ENCODE measurements at regions not wholly inside any gene's neighbourhood (a gene's known extent, or its start where the extent isn't known, plus 50 kb on each side); places are given as distances from the start of the nearest gene placed in this dataset.

- H3K27me3 ChIP-seq (replicated peaks in 1 of 2; ENCODE audit: control insufficient read depth in 2 of 2, insufficient read depth in 2 of 2, low read length in 1 of 2), result no peaks in the 10 kb centered on the region
- SMC1A ChIA-PET (ENCODE audit: uncharacterized antibody, unreplicated experiment), result interaction anchor here (0.6 kb wide), 1 partner anchor 24 kb away, joined by 3 read pairs; no protein-coding TSS in a partner anchor
- DNase-seq (ENCODE audit: low read depth, low spot score), result no peak
- intact Hi-C loops (cut with micrococcal nuclease; ENCODE audit: unreplicated experiment) (no loop called here), in situ Hi-C loops (cut with MboI) (no loop called here)
- no peaks in the 10 kb centered on the region for H3K79me2 ChIP-seq (ENCODE audit: control insufficient read depth, insufficient read depth, low read length)
- no peaks in the 10 kb centered on the region for H3K36me3 ChIP-seq (ENCODE audit: control insufficient read depth in 2 of 2, insufficient read depth in 2 of 2, low read length in 1 of 2)
- H4K20me1 ChIP-seq (ENCODE audit: control insufficient read depth, insufficient read depth), result no peaks in the 10 kb centered on the region
- H3K9ac ChIP-seq (ENCODE audit: control insufficient read depth, insufficient read depth, low read length), result no peak overlapping the region
- no peak overlapping the region for H3K27ac ChIP-seq (ENCODE audit: control insufficient read depth, insufficient read depth)
- no peak overlapping the region for H3K4me2 ChIP-seq (ENCODE audit: control insufficient read depth, insufficient read depth)
- no TSS peak for BruUV-seq (replicated peaks)
- RAD21 ChIA-PET (ENCODE audit: unreplicated experiment), result no interaction called here
- TF ChIP-seq STAT1 (conservative IDR thresholded peaks at IDR 0.05), result no peak
- CTCF ChIA-PET, result no interaction called here
- H2AFZ ChIP-seq (ENCODE audit: control insufficient read depth, low read depth, low read length), result no peak overlapping the region
- no peak for FAIRE-seq
- H3K4me1 ChIP-seq (ENCODE audit: control insufficient read depth, insufficient read depth, low read length), result no peaks in the 10 kb centered on the region
- ATAC-seq, result no peak
- POLR2A ChIA-PET, result no interaction called here
- H3K4me3 ChIP-seq, result no peak overlapping the region
- no peaks in the 10 kb centered on the region for H3K9me3 ChIP-seq (replicated peaks; ENCODE audit: control insufficient read depth, insufficient read depth, low read length)
These were observed 142.9 kb upstream of the BANK1 start for GRCh38 chr4:101647710-101648034.

GRCh38 chr4:101644516-101644915 lies 146.0 kb upstream of the BANK1 start:
- no peak overlapping the region for H3K9ac ChIP-seq (ENCODE audit: control insufficient read depth, insufficient read depth, low read length)
- intact Hi-C loops (cut with micrococcal nuclease; ENCODE audit: unreplicated experiment) (no loop called here), in situ Hi-C loops (cut with MboI) (no loop called here)
- H3K4me2 ChIP-seq (ENCODE audit: control insufficient read depth, insufficient read depth), result no peak overlapping the region
- no peak for TF ChIP-seq PAX5 (IDR thresholded peaks at IDR 0.05; ENCODE audit: borderline replicate concordance, low read depth, low read length)
- TF ChIP-seq ZBTB40 (IDR thresholded peaks at IDR 0.05; ENCODE audit: borderline replicate concordance), result no peak
- TF ChIP-seq PAX8 (IDR thresholded peaks at IDR 0.05), result no peak
- TF ChIP-seq MEF2A (IDR thresholded peaks at IDR 0.05; ENCODE audit: insufficient read depth, low read depth, low read length), result no peak
- TF ChIP-seq YBX1 (IDR thresholded peaks at IDR 0.05), result no peak
- TF ChIP-seq IKZF2 (IDR thresholded peaks at IDR 0.05), result no peak
- no peak for TF ChIP-seq MYB (IDR thresholded peaks at IDR 0.05; ENCODE audit: borderline replicate concordance, low read depth, low read length)
- no peak for TF ChIP-seq POU2F2 (IDR thresholded peaks at IDR 0.05; ENCODE audit: borderline replicate concordance, low read depth, low read length)
- TF ChIP-seq ATF7 (IDR thresholded peaks at IDR 0.05; ENCODE audit: low read depth), result no peak
- H4K20me1 ChIP-seq (ENCODE audit: control insufficient read depth, insufficient read depth), result no peaks in the 10 kb centered on the region
- ATAC-seq (no peak), FAIRE-seq (no peak), DNase-seq (ENCODE audit: low read depth, low spot score) (no peak)
- WGBS (ENCODE audit: insufficient coverage, insufficient replicate concordance, low lambda C conversion rate, missing lambda C conversion rate), result 27% methylated on average over 1 of the region's 1 CpG
- ChIA-PET RAD21 (ENCODE audit: unreplicated experiment) (no interaction called here), SMC1A (ENCODE audit: uncharacterized antibody, unreplicated experiment) (no interaction called here), POLR2A (interaction anchor here (0.7 kb wide), 1 partner anchor 1573 kb away, joined by 4 read pairs; no protein-coding TSS in a partner anchor), CTCF (no interaction called here)
- H2AFZ ChIP-seq (ENCODE audit: control insufficient read depth, low read depth, low read length), result no peak overlapping the region
- no peaks in the 10 kb centered on the region for H3K4me1 ChIP-seq (ENCODE audit: control insufficient read depth, insufficient read depth, low read length)
- H3K36me3 ChIP-seq (ENCODE audit: control insufficient read depth in 2 of 2, insufficient read depth in 2 of 2, low read length in 1 of 2), result no peaks in the 10 kb centered on the region
- H3K4me3 ChIP-seq, result no peak overlapping the region
- H3K27ac ChIP-seq (ENCODE audit: control insufficient read depth, insufficient read depth), result no peak overlapping the region
- no TSS peak for BruUV-seq (replicated peaks)
- H3K27me3 ChIP-seq (replicated peaks in 1 of 2; ENCODE audit: control insufficient read depth in 2 of 2, insufficient read depth in 2 of 2, low read length in 1 of 2), result no peaks in the 10 kb centered on the region
- H3K9me3 ChIP-seq (replicated peaks; ENCODE audit: control insufficient read depth, insufficient read depth, low read length), result no peaks in the 10 kb centered on the region
- no peaks in the 10 kb centered on the region for H3K79me2 ChIP-seq (ENCODE audit: control insufficient read depth, insufficient read depth, low read length)
